ENCODE measurements at regions not wholly inside any gene's neighbourhood (a gene's known extent, or its start where the extent isn't known, plus 50 kb on each side); places are given as distances from the start of the nearest gene placed in this dataset.

DNA sequence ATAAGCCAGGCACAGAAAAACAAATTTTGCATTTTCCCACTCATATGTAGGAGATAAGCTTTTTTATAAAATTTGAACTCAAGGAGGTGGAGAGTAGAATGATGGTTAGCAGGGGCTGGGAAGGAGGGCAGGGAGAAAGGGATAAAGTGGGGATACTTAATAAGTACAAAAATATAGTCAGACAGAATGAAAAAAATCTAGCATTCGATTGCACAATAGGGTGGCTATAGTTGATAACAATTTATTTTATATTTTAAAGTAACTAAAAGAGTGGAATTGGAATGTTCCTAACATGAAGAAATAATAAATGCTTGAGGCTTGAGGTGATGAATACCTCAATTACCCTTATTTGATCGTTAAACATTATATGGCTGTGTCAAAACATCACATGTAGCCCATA is 415.7 kb upstream of the STEAP1 start:
- no peak overlapping the region for H3K4me3 Mint-ChIP-seq (ENCODE audit: unreplicated experiment)

DNA sequence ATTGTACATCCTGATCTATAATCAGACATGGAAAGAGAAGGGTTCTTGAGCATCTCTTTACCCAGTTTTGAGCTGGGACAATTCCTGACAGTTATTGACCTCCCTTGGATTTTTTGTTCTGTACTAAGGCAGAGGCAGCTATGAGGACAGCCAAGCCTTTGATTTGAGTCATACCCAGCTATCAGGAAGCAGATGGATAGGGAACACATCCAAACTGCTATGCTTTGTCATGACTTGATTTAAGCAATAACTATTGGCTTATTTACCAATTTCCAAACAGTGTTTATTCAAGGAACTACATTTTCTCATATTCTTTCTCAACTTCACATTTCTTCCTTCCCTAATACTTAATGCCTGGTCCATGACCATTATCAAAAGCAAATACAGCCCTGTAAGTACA is 396.4 kb upstream of the STEAP1 start:
- no peak overlapping the region for H3K4me3 Mint-ChIP-seq (ENCODE audit: unreplicated experiment)
- H3K27me3 Mint-ChIP-seq (ENCODE audit: unreplicated experiment): no peaks in the 10 kb centered on the region
- no peak for DNase-seq (ENCODE audit: extremely low spot score, unreplicated experiment)
- H3K36me3 Mint-ChIP-seq (ENCODE audit: unreplicated experiment): no peaks in the 10 kb centered on the region
- no peak overlapping the region for H3K27ac Mint-ChIP-seq (ENCODE audit: unreplicated experiment)
- TF ChIP-seq, protein P1, sequence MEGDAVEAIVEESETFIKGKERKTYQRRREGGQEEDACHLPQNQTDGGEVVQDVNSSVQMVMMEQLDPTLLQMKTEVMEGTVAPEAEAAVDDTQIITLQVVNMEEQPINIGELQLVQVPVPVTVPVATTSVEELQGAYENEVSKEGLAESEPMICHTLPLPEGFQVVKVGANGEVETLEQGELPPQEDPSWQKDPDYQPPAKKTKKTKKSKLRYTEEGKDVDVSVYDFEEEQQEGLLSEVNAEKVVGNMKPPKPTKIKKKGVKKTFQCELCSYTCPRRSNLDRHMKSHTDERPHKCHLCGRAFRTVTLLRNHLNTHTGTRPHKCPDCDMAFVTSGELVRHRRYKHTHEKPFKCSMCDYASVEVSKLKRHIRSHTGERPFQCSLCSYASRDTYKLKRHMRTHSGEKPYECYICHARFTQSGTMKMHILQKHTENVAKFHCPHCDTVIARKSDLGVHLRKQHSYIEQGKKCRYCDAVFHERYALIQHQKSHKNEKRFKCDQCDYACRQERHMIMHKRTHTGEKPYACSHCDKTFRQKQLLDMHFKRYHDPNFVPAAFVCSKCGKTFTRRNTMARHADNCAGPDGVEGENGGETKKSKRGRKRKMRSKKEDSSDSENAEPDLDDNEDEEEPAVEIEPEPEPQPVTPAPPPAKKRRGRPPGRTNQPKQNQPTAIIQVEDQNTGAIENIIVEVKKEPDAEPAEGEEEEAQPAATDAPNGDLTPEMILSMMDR (IDR thresholded peaks at IDR 0.05): no peak
- no peaks in the 10 kb centered on the region for H3K4me1 Mint-ChIP-seq (ENCODE audit: unreplicated experiment)
- H3K9me3 Mint-ChIP-seq (ENCODE audit: unreplicated experiment): no peaks in the 10 kb centered on the region

More for the DNA sequence above, 415.7 kb upstream of the STEAP1 start:
- Mint-ChIP-seq H3K27me3 (ENCODE audit: unreplicated experiment) (no peaks in the 10 kb centered on the region), H3K4me1 (ENCODE audit: unreplicated experiment) (no peaks in the 10 kb centered on the region), H3K27ac (ENCODE audit: unreplicated experiment) (no peak overlapping the region), H3K36me3 (ENCODE audit: unreplicated experiment) (no peaks in the 10 kb centered on the region), H3K9me3 (ENCODE audit: unreplicated experiment) (peaks cover 9% of the 10 kb centered on the region)
- DNase-seq (ENCODE audit: extremely low spot score, unreplicated experiment): no peak
- TF ChIP-seq, protein P1 (IDR thresholded peaks at IDR 0.05): no peak

DNA sequence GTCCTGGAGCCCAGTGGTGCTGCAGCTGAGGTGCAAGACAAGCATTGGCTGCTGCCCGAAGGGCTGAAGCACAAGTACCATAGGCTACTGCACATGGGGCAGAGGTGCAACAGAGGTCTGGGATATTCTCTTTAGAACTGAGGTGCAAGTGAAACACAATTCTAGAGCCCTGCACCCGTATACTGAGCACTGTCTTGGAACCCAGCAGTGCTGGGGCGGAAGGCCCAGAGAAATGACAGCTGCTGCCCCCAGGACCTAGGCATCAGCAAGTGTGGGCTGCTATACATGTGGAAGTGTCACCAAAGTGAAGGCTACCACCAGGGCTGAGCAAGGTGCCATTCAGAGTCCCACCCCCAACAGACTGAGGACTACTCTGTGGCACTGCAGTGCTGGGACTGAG is 393.6 kb upstream of the STEAP1 start:
- TF ChIP-seq, protein P1 (IDR thresholded peaks at IDR 0.05): no peak

DNA sequence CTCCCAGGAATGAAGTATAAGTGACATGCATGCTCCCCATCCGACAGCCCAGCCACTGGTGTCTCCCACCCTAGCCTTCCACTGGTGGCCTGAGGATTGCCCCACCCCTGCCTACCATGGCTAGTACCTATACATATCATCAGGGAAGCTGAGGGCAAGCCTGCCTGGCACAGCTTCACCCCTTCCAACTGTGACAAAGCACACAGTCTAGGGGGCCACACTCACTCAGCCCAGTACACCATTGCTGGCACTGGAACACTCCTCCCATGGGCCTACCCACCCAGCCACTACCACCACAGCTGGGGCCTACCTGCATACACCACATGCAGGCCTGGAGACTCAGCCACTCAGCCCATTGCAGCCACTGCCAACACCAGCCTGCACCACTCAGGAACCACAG is 393.1 kb upstream of the STEAP1 start:
- Mint-ChIP-seq H3K27me3 (ENCODE audit: unreplicated experiment) (no peaks in the 10 kb centered on the region), H3K9me3 (ENCODE audit: unreplicated experiment) (no peaks in the 10 kb centered on the region), H3K4me1 (ENCODE audit: unreplicated experiment) (no peaks in the 10 kb centered on the region), H3K4me3 (ENCODE audit: unreplicated experiment) (no peak overlapping the region), H3K36me3 (ENCODE audit: unreplicated experiment) (no peaks in the 10 kb centered on the region), H3K27ac (ENCODE audit: unreplicated experiment) (no peak overlapping the region)
- no peak for DNase-seq (ENCODE audit: extremely low spot score, unreplicated experiment)
- TF ChIP-seq, protein P1 (IDR thresholded peaks at IDR 0.05): no peak

More for the DNA sequence above, 393.6 kb upstream of the STEAP1 start:
- Mint-ChIP-seq H3K4me1 (ENCODE audit: unreplicated experiment) (no peaks in the 10 kb centered on the region), H3K27ac (ENCODE audit: unreplicated experiment) (no peak overlapping the region), H3K4me3 (ENCODE audit: unreplicated experiment) (no peak overlapping the region), H3K36me3 (ENCODE audit: unreplicated experiment) (no peaks in the 10 kb centered on the region), H3K9me3 (ENCODE audit: unreplicated experiment) (no peaks in the 10 kb centered on the region), H3K27me3 (ENCODE audit: unreplicated experiment) (no peaks in the 10 kb centered on the region)
- no peak for DNase-seq (ENCODE audit: extremely low spot score, unreplicated experiment)

DNA sequence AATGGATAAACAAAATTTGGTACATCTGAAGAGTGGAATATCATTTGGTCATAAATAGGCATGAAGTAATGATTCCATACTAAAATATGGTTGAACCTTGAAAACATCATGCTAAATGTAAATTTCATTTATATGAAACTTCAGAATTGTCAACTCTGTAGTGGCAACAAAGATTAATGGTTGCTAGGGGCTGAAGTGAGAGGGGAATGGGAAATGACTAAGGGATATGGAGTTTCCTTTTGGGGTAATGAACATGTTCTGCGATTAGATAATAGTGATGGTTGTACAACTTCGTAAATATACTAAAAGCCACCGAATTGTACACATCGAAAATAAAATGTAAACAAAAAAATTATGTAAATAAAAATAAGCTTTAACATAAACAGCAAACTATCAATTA is 384.1 kb upstream of the STEAP1 start:
- Mint-ChIP-seq H3K36me3 (ENCODE audit: unreplicated experiment) (no peaks in the 10 kb centered on the region), H3K27ac (ENCODE audit: unreplicated experiment) (no peak overlapping the region), H3K4me1 (ENCODE audit: unreplicated experiment) (no peaks in the 10 kb centered on the region), H3K27me3 (ENCODE audit: unreplicated experiment) (no peaks in the 10 kb centered on the region), H3K9me3 (ENCODE audit: unreplicated experiment) (peaks cover 5% of the 10 kb centered on the region), H3K4me3 (ENCODE audit: unreplicated experiment) (no peak overlapping the region)
- TF ChIP-seq, protein P1 (IDR thresholded peaks at IDR 0.05): no peak
- DNase-seq (ENCODE audit: extremely low spot score, unreplicated experiment): no peak

All from osteocyte (in vitro differentiated cells).